ENCODE measurements at regions not wholly inside any gene's neighbourhood (a gene's known extent, or its start where the extent isn't known, plus 50 kb on each side); places are given as distances from the start of the nearest gene placed in this dataset.

- Histone ChIP-seq H3F3A (replicated peaks; ENCODE audit: low read depth) (no peaks in the 10 kb centered on the region), H3K4me3 (no peak overlapping the region), H4K20me1 (replicated peaks; ENCODE audit: insufficient read depth) (no peaks in the 10 kb centered on the region), H3K79me2 (replicated peaks; ENCODE audit: insufficient read depth) (no peaks in the 10 kb centered on the region), H2AFZ (no peak overlapping the region), H3K4me1 (ENCODE audit: insufficient read depth) (no peaks in the 10 kb centered on the region), H3K4me2 (no peak overlapping the region), H3K27ac (ENCODE audit: low read depth) (no peak overlapping the region), H3K27me3 (ENCODE audit: insufficient read depth) (no peaks in the 10 kb centered on the region), H3K36me3 (ENCODE audit: insufficient read depth) (no peaks in the 10 kb centered on the region), H3K9me2 (ENCODE audit: insufficient read depth) (no peaks in the 10 kb centered on the region)
- Mint-ChIP-seq H3K27me3 (ENCODE audit: insufficient read depth, low read depth, poor library complexity) (peaks cover 2% of the 10 kb centered on the region), H3K36me3 (ENCODE audit: low read depth) (no peaks in the 10 kb centered on the region), H3K4me1 (no peaks in the 10 kb centered on the region), H3K27ac (0 out of 2 replicates have a peak overlapping the region, but pooled peaks have one; percentile 37), H3K9me3 (peaks cover 5% of the 10 kb centered on the region), H3K4me3 (no peak overlapping the region)
- ATAC-seq (no peak), DNase-seq (ENCODE audit: low spot score) (no peak)
- TF ChIP-seq ZNF331 (CRISPR knock-in tag; IDR thresholded peaks at IDR 0.05; ENCODE audit: low read depth) (no peak), NANOG (IDR thresholded peaks at IDR 0.05; ENCODE audit: borderline replicate concordance) (no peak), ZNF114 (CRISPR knock-in tag; IDR thresholded peaks at IDR 0.05) (no peak), CREB1 (CRISPR knock-in tag; IDR thresholded peaks at IDR 0.05; ENCODE audit: low read depth) (no peak), CTCF (conservative IDR thresholded peaks at IDR 0.05; ENCODE audit: low read depth in 2 of 2) (no peak), JUNB (IDR thresholded peaks at IDR 0.05; ENCODE audit: unreplicated experiment) (no peak), EZH2 (IDR thresholded peaks at IDR 0.05; ENCODE audit: low read depth, unreplicated experiment) (no peak), REST (IDR thresholded peaks at IDR 0.05; ENCODE audit: unreplicated experiment) (no peak), ETS1 (IDR thresholded peaks at IDR 0.05) (no peak), ZNF462 (CRISPR knock-in tag; IDR thresholded peaks at IDR 0.05) (no peak), STAT1 (IDR thresholded peaks at IDR 0.05; ENCODE audit: unreplicated experiment) (no peak)
Measured at GRCh38 chr22:49191506-49191980, 636.1 kb downstream of the BRD1 start.

All from GM23338 (cell line).